ENCODE measurements at regions not wholly inside any gene's neighbourhood (a gene's known extent, or its start where the extent isn't known, plus 50 kb on each side); places are given as distances from the start of the nearest gene placed in this dataset.

DNA sequence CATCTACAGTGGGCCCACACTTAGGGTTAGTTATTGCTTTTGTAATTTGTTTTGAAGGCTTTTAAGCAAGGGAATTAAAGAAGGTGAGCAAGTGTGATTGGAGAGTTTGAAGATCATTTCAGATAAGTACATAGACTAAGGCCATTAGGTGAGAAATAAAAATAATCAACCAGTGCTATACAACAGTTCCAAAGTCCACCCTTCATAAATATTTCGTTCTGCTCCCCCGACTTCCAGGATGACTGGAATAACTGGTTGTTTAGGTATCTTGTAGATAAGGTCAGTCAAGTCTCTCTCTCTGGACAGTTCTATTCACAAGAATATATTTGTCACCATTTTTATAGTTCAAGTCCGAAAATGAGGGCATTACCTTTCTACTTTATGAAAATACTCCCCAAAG lies 98.0 kb upstream of the MBL2 start:
- DNase-seq (ENCODE audit: low read depth, low spot score) = no peak
- Mint-ChIP-seq H3K4me1 (peaks cover 14% of the 10 kb centered on the region), H3K4me3 (no peak overlapping the region), H3K27me3 (ENCODE audit: low read depth) (no peaks in the 10 kb centered on the region), H3K36me3 (ENCODE audit: low read depth) (peaks cover 9% of the 10 kb centered on the region), H3K27ac (ENCODE audit: unreplicated experiment) (no peak overlapping the region), H3K9me3 (peaks cover 24% of the 10 kb centered on the region)
- TF ChIP-seq, protein P1, sequence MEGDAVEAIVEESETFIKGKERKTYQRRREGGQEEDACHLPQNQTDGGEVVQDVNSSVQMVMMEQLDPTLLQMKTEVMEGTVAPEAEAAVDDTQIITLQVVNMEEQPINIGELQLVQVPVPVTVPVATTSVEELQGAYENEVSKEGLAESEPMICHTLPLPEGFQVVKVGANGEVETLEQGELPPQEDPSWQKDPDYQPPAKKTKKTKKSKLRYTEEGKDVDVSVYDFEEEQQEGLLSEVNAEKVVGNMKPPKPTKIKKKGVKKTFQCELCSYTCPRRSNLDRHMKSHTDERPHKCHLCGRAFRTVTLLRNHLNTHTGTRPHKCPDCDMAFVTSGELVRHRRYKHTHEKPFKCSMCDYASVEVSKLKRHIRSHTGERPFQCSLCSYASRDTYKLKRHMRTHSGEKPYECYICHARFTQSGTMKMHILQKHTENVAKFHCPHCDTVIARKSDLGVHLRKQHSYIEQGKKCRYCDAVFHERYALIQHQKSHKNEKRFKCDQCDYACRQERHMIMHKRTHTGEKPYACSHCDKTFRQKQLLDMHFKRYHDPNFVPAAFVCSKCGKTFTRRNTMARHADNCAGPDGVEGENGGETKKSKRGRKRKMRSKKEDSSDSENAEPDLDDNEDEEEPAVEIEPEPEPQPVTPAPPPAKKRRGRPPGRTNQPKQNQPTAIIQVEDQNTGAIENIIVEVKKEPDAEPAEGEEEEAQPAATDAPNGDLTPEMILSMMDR (conservative IDR thresholded peaks at IDR 0.05) = no peak

DNA sequence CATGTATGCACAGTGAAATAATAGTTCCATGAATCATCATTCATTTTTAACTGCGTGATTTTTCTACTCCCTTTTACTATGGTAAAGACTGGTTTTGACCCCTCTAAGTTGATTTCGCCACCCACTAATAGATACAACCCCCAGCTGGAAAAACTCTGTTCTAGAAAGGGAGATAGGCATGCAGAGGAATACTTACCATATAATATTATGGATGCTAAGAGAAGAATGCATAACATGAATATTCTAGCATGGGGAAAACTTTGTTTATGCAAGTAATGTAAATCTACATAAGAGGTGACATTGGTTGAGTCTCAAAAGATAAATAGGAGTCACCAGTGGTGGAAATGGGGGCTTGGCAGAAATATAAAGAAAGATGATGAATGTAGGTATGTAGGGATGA lies 97.3 kb upstream of the MBL2 start:
- Mint-ChIP-seq H3K36me3 (ENCODE audit: low read depth) (peaks cover 9% of the 10 kb centered on the region), H3K4me1 (peaks cover 14% of the 10 kb centered on the region), H3K4me3 (no peak overlapping the region), H3K27me3 (ENCODE audit: low read depth) (no peaks in the 10 kb centered on the region), H3K27ac (ENCODE audit: unreplicated experiment) (no peak overlapping the region), H3K9me3 (peaks cover 24% of the 10 kb centered on the region)
- no peak for DNase-seq (ENCODE audit: low read depth, low spot score)
- TF ChIP-seq, protein P1 (conservative IDR thresholded peaks at IDR 0.05) = no peak

DNA sequence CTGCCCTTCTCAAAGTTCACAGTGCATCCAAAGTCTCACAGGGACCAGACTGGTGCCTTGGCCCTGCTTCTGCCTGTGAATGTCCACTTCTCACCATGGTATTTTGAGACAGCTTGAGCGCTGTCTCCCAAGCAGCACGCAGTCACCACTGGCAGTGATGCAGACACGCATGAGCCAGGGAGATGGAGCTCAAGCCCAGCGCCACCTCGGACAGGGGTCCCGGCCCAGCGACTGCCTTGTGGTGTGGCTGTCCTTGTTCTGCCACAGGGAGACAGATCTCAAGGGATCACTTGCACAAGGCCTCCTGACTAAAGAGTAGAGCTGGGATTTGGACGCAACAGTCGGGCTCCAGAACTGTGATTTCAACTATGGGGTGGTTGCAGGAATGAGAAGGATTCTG lies 92.6 kb upstream of the MBL2 start:
- peaks cover 22% of the 10 kb centered on the region for H3K9me3 Mint-ChIP-seq
- no peak overlapping the region for H3K4me3 Mint-ChIP-seq
- H3K4me1 Mint-ChIP-seq = peaks cover 8% of the 10 kb centered on the region
- TF ChIP-seq, protein P1 (conservative IDR thresholded peaks at IDR 0.05) = no peak
- peaks cover 7% of the 10 kb centered on the region for H3K36me3 Mint-ChIP-seq (ENCODE audit: low read depth)
- H3K27me3 Mint-ChIP-seq (ENCODE audit: low read depth) = no peaks in the 10 kb centered on the region
- DNase-seq (ENCODE audit: low read depth, low spot score) = no peak
- no peak overlapping the region for H3K27ac Mint-ChIP-seq (ENCODE audit: unreplicated experiment)

DNA sequence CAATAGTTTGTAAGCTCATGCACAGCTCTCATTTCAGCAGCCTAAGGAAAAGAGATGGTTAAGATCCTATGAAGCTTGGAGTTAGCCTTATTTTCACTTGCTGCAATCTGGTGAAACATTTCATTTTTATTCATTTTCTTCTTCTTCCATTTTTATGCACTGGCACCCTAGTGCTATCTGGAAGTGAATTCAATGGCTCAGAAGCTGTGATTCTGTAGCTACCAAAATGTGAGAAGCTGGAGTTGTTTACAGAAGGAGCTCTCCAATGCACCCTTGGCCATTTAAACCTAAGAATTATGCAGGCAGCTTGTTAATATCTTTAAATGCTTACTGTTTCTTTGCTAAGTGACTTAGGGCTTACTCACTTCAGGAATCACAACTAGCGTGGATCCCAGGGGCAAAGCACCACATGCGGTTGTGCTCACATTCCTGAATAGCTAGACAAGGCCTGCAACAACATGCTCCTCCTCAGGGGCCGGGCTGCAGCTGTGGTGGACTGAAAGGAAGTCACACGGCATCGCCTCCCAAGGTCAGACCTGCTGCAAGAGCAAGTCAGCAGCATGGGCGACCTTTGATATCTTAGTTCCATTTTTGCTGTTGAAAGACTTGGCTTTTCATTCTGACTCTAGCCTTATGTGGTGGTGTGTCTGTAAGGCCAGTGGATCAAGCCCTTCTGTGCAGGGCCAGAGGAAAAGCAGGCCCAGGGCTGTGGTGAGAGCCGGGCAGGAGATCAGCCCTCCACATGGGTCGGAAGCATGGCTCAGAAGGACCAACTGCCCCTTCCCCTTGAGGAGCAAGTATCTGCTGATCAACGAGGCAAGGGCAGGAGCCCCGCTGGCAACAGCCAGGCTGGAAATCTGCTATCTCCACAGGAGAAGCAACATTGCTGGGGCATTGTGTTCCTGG lies 91.9 kb upstream of the MBL2 start:
- H3K36me3 Mint-ChIP-seq (ENCODE audit: low read depth) = peaks cover 5% of the 10 kb centered on the region
- DNase-seq (ENCODE audit: low read depth, low spot score) = no peak
- H3K27me3 Mint-ChIP-seq (ENCODE audit: low read depth) = no peaks in the 10 kb centered on the region
- H3K27ac Mint-ChIP-seq (ENCODE audit: unreplicated experiment) = no peak overlapping the region
- H3K9me3 Mint-ChIP-seq = peaks cover 16% of the 10 kb centered on the region
- no peak overlapping the region for H3K4me3 Mint-ChIP-seq
- peaks cover 8% of the 10 kb centered on the region for H3K4me1 Mint-ChIP-seq
- TF ChIP-seq, protein P1 (conservative IDR thresholded peaks at IDR 0.05) = no peak

DNA sequence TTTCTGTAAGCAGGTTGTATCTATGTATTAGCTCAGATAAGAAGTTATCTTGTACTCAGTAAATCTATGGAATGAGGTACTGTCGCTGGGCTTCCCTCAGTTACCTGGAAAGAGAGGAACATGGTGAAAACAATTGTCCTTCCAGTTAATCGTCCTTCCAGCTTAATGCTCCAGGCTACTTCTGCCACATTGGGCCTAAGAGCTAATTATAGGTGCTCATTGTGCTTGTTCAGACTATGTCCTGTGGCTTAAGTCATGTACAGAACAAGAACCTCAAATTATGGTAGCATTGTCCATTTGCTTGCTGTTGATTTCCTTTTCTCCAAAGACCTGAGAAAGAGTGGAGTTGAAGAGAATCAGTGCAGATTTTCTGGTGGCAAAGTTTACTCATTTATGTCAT lies 86.1 kb upstream of the MBL2 start:
- Mint-ChIP-seq H3K9me3 (peaks cover 6% of the 10 kb centered on the region), H3K36me3 (ENCODE audit: low read depth) (no peaks in the 10 kb centered on the region), H3K27me3 (ENCODE audit: low read depth) (no peaks in the 10 kb centered on the region), H3K4me1 (peaks cover 4% of the 10 kb centered on the region), H3K4me3 (no peak overlapping the region), H3K27ac (ENCODE audit: unreplicated experiment) (no peak overlapping the region)
- DNase-seq (ENCODE audit: low read depth, low spot score) = no peak
- TF ChIP-seq, protein P1 (conservative IDR thresholded peaks at IDR 0.05) = no peak

Data from neural crest cell (in vitro differentiated cells).